DMS53 (cell line): ENCODE measurements at regions not wholly inside any gene's neighbourhood (a gene's known extent, or its start where the extent isn't known, plus 50 kb on each side); places are given as distances from the start of the nearest gene placed in this dataset.

Experiments used
- DNase-seq: peaks from one replicate; lab custom pipeline; 2025; lab: John Stamatoyannopoulos, UW

GRCh38 chr18:77444385-77444784 lies 194.7 kb downstream of the GALR1 start:
- no peak for DNase-seq

GRCh38 chr18:77448046-77448445 lies 198.4 kb downstream of the GALR1 start:
- no peak for DNase-seq

- DNase-seq, result no peak
These were observed 205.4 kb downstream of the GALR1 start for GRCh38 chr18:77455004-77455403.

GRCh38 chr18:77457681-77458080 lies 208.0 kb downstream of the GALR1 start:
- DNase-seq, result no peak

- no peak for DNase-seq
These were observed 211.5 kb downstream of the GALR1 start for GRCh38 chr18:77461062-77461688.

- DNase-seq, result no peak
These were observed 215.3 kb downstream of the GALR1 start for GRCh38 chr18:77464917-77465316.

- DNase-seq, result no peak
These were observed 217.2 kb downstream of the GALR1 start for GRCh38 chr18:77466890-77467289.

GRCh38 chr18:77469131-77469530 lies 219.5 kb downstream of the GALR1 start:
- no peak for DNase-seq

GRCh38 chr18:77470569-77471413 lies 221.1 kb downstream of the GALR1 start:
- DNase-seq, result no peak

- no peak for DNase-seq
These were observed 222.9 kb downstream of the GALR1 start for GRCh38 chr18:77472509-77472908.

GRCh38 chr18:77478646-77479442 lies 229.2 kb downstream of the GALR1 start:
- DNase-seq, result peak; percentile 11

GRCh38 chr18:77481541-77481940 lies 231.9 kb downstream of the GALR1 start:
- DNase-seq, result no peak

GRCh38 chr18:77482190-77483085 lies 232.8 kb downstream of the GALR1 start:
- peak; percentile 23 for DNase-seq

GRCh38 chr18:77486985-77487384 lies 237.3 kb downstream of the GALR1 start:
- no peak for DNase-seq

- no peak for DNase-seq
These were observed 238.5 kb downstream of the GALR1 start for GRCh38 chr18:77487951-77488740.

GRCh38 chr18:77495079-77495478 lies 245.4 kb downstream of the GALR1 start:
- no peak for DNase-seq

GRCh38 chr18:77495982-77496690 lies 246.5 kb downstream of the GALR1 start:
- no peak for DNase-seq

- no peak for DNase-seq
These were observed 251.6 kb downstream of the GALR1 start for GRCh38 chr18:77501266-77501665.

- no peak for DNase-seq
These were observed 255.9 kb downstream of the GALR1 start for GRCh38 chr18:77505499-77505898.

- DNase-seq, result no peak
These were observed 262.5 kb downstream of the GALR1 start for GRCh38 chr18:77512152-77512551.
